Erythroblast (primary cell): ENCODE measurements at regions not wholly inside any gene's neighbourhood (a gene's known extent, or its start where the extent isn't known, plus 50 kb on each side); places are given as distances from the start of the nearest gene placed in this dataset.

Source experiments
- GATA1 ChIP-seq: IDR thresholded peaks from 2 replicates; pipeline ENCODE4 v1.6.1; 2011; ENCODE audit warnings: low read depth, mild to moderate bottlenecking, control low read depth, low read length, moderate library complexity
- POLR2A ChIP-seq: IDR thresholded peaks from 2 replicates; pipeline ENCODE4 v1.6.1; 2011; ENCODE audit warnings: mild to moderate bottlenecking, low read length

- TF ChIP-seq POLR2A, result no peak
- no peak for TF ChIP-seq GATA1
These were observed 402.8 kb upstream of the SALL1 start for GRCh38 chr16:51553910-51554309.
